Fibroblast of skin of scalp (primary cell): ENCODE measurements at regions not wholly inside any gene's neighbourhood (a gene's known extent, or its start where the extent isn't known, plus 50 kb on each side); places are given as distances from the start of the nearest gene placed in this dataset.

Experiments
- DNase-seq: peaks from one replicate; pipeline ENCODE4 v3.0.0-alpha.2; 2013

- DNase-seq = no peak
Measured at GRCh38 chr10:22765660-22766547, 51.5 kb upstream of the PIP4K2A start.

GRCh38 chr10:22764639-22765038 is 50.3 kb upstream of the PIP4K2A start:
- no peak for DNase-seq
